HG03045 (cell line): ENCODE measurements at regions not wholly inside any gene's neighbourhood (a gene's known extent, or its start where the extent isn't known, plus 50 kb on each side); places are given as distances from the start of the nearest gene placed in this dataset.
"Not testable (repeated sequence)": the region's sequence is repeated elsewhere in the genome, so short reads cannot be mapped to it uniquely, and the experiment has no call there.

ENCODE experiments used
- ATAC-seq: cut with Tn5 transposase; IDR thresholded peaks from one replicate; pipeline ENCODE4 v1.9.1; 2021; ENCODE audit warnings: mild to moderate bottlenecking, moderate library complexity; ENCODE audit not compliant: unreplicated experiment

- ATAC-seq, result no peak
Observed at GRCh38 chr1:4132352-4133296, 232.6 kb upstream of the C1orf174 start.

DNA sequence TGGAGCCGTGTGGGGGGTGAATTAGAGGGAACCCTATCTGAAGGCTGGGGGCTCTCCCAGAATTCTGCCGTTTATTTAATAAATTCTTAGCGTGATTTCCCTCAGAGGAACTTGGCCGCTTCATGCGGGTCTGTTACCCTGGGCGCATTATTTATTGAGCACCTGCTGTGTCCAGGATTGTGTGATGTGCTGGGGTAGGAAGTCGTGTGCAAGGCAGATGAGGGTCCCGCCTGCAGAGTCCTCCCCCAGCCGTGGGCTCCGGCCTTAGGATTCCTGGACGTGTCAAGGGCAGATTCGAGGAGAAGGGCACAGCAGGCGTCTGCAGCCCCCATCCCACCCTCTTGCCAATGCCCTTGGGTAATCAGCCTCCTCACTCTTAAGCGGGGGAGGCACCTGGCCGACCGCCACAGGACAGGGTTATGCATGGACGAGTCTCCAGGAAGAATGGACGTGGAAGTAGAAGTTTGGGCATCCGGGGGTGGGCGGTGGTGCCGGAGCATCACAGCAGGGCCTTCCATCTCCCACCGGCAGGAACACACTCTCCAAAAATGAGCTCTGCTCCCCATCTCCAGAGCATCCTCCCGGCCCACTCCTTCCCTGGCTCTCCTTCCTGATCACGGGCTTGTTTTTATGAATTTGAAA is 233.3 kb upstream of the C1orf174 start:
- no peak for ATAC-seq

DNA sequence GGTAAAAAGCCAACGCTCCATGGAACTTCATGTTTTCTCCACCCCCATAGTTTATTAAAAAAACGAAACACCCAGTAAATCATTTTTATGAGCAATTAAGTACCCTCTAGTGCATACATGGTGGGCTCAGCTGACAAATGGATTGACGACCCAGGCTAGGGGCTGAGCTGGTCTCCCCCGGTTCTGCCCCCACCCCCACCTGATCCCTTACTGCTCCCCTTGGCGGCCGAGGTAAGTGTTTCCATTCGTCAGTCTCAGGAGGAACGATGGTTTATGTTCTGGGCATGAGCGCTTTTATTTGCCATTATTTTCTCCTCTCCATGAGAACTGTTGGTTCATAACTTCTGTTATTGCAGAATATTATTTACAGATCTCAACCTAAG is 233.9 kb upstream of the C1orf174 start:
- no peak for ATAC-seq

GRCh38 chr1:4135853-4136252 is 235.8 kb upstream of the C1orf174 start:
- ATAC-seq, result not testable (repeated sequence)

DNA sequence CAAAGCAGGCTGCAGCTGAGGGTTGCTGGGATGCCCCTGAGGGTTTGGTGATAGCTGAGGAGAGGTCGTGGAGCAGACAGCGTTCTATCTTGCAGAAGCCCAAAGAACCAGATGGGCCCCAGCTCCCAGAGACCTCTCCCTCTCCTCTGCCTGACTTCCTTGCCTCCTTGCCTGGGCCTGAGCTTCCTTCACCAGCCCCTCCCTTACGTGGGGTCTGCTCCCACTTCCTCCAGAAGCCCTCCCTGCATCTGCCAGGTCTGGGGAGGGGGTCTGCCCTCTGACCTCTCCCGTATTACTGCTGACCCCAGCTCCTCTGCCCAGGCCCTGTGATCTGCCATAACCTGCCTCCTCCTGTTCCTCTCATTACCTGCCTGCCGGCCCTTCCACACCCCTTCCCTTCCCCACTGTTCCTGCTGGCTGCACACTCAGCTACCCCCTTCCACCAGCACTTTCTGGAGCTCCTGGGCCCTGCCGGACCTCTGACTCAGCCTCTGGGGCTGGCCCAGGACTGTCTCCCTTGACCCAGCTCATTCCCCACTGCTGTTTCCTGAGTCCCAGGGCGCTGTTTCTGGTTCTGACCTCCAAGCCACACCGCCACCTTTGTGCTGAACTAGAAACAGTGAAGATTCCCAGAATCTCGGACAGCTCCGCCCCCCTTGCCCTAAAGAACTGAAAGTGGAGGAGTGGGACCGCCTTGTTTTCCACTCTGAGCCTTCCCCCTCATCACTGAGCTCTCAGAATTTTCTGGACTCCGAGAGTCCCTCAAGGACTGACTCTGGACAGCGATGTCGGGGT is 237.7 kb upstream of the C1orf174 start:
- no peak for ATAC-seq

DNA sequence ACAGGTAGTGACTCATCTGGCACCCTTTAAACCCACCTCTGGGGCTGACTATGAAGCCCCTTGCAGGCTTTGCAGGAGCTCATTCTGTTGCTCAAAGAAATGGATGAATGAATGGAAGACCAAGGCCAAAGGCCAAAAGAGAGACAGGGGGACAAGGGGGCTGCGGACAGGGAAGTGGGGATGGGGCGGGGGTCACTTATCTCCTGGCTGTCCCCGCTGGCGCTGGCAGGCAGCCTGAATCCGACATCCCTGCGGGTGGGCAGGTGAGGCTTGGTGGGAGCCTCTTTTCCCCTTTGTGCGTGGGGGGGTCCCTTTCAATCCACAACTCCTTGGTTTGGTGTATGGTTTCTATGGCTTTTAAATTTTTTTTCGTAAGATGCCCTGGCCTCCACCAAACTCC is 239.6 kb upstream of the C1orf174 start:
- ATAC-seq, result no peak

- ATAC-seq, result no peak
Observed at GRCh38 chr1:4140241-4140640, 240.2 kb upstream of the C1orf174 start.

DNA sequence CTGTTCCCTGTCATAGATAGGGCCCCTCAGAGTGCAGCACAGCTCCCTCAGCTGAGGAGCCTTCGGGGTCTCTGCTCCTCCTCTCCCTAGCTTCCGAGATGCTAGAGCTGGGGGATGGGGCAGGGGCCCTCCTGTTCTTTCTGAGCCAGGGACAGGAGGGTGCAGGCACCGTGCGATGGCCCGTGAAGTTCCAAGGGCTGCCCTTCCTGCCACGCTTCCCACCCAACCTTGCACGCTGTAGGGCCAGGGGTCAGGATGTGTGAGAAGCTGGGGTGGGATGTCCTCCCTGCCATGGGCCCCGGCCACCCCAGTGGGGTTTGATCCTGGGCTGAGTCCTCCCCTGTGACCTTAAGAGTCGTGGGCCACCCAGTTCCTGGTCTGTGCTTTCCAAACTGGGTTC is 240.7 kb upstream of the C1orf174 start:
- no peak for ATAC-seq

GRCh38 chr1:4144349-4144971 is 244.4 kb upstream of the C1orf174 start:
- no peak for ATAC-seq

GRCh38 chr1:4146101-4146500 is 246.0 kb upstream of the C1orf174 start:
- ATAC-seq, result no peak

- no peak for ATAC-seq
Observed at GRCh38 chr1:4146614-4147013, 246.5 kb upstream of the C1orf174 start.

GRCh38 chr1:4147509-4147908 is 247.4 kb upstream of the C1orf174 start:
- no peak for ATAC-seq

DNA sequence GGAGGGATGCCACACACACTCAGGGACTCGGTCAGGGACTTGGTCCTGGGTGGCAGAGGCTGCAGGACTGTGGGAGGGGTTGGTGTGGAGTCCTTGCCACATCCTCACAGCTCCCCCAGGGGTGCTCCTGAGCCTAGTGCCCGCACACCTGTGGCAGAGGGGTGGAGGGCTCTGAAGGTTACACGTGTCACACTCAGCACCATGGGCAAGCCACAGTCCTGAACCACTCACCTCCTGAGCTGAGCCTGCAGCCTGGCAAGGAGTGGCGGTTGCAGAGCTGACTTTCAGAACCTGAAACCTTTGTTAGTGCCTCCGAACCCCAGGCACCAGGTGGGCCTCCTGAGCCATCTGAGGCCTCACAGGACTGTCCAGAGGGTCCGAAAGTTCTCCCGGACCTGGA is 249.2 kb upstream of the C1orf174 start:
- no peak for ATAC-seq

DNA sequence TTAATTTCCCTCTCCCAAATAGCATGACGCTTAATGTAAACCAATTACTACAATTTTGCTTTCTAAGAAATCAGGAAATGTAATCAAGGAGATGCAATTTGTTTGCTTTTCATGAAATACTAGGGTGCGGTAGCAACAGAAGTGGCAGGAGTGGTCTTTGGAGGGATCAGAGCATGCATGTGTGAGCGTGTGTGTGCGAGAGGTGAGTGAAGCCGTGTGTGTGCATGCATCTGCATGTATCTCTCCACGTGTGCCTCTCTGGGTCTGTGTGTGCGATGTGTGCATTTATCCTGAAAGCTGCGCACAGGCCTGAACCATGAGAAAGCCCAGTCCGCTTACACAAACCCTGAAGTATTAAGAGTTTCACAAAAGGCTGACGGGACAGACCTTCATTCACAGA is 249.8 kb upstream of the C1orf174 start:
- ATAC-seq, result no peak

GRCh38 chr1:4150262-4150661 is 250.2 kb upstream of the C1orf174 start:
- no peak for ATAC-seq

DNA sequence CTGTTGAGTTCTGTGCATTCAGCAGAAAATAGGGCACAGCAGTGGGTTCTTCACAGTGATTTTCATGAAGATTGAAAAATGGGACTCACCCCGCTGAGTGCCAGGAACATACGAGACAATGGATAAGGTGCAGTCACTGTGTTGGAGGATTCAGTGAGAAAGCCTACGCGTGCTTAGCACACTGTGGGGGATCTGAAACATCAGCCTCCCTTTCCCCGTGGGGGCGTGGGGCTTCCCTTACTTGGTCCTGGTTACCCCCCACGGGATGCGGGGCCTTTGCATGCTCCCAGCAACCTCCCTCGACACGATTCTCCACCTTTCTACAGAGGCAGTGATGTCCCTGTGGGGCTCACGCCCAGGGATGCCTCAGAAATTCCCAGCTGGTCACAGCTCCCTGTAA is 252.2 kb upstream of the C1orf174 start:
- ATAC-seq, result no peak

- no peak for ATAC-seq
Observed at GRCh38 chr1:4153571-4153970, 253.5 kb upstream of the C1orf174 start.

- ATAC-seq, result no peak
Observed at GRCh38 chr1:4156241-4156973, 256.3 kb upstream of the C1orf174 start.

DNA sequence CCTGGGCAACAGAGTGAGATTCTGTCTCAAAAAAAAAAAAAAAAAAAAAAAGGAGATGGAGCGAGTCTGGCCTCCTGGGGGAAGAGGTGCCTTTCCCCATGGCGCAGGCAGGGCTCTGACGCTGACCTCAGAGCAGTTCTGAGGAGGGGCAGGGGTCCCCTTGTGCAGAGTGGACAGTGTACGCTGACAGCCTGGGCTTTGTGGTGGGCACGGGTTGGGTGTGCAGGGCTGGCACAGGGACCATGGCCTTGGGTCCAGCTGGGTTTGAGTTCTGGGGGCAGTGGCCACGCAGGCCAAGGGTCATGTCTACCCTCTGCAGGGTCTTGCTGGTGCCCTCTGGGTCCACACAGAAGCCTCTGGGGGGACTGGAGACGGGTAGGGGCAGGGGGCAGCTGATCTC is 260.1 kb upstream of the C1orf174 start:
- no peak for ATAC-seq

- no peak for ATAC-seq
Observed at GRCh38 chr1:4161366-4162006, 261.4 kb upstream of the C1orf174 start.
